ENCODE measurements at regions not wholly inside any gene's neighbourhood (a gene's known extent, or its start where the extent isn't known, plus 50 kb on each side); places are given as distances from the start of the nearest gene placed in this dataset.

DNA sequence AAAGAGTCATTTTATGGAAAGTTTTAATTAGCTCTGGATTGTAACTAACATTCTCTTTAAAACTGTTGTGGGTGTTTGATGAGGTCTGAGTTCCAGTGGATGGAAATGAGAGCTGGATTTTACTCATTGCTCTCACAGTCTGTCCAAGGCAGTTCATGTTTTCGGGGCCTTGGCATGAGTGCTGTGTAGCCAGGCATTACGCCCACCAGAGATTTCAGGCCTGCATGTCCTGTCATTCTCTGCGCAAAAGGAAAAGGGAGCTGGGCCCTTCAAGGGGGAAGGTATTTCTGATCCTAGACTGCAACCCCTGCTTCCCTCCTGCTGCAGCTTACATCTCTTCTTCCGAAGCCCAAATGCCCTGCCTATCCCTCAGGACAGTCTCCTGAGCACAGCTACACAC lies 499.6 kb upstream of the TRPC7 start:
- Histone ChIP-seq H3K9ac (ENCODE audit: low read depth in 2 of 2, low read length in 2 of 2) (no peak overlapping the region), H3K4me1 (no peaks in the 10 kb centered on the region), H3K36me3 (no peaks in the 10 kb centered on the region), H3K9me3 (no peaks in the 10 kb centered on the region), H3K4me3 (no peak overlapping the region), H3K27ac (no peak overlapping the region), H3K27me3 (no peaks in the 10 kb centered on the region)
- no peak for DNase-seq
- TF ChIP-seq, protein P1, sequence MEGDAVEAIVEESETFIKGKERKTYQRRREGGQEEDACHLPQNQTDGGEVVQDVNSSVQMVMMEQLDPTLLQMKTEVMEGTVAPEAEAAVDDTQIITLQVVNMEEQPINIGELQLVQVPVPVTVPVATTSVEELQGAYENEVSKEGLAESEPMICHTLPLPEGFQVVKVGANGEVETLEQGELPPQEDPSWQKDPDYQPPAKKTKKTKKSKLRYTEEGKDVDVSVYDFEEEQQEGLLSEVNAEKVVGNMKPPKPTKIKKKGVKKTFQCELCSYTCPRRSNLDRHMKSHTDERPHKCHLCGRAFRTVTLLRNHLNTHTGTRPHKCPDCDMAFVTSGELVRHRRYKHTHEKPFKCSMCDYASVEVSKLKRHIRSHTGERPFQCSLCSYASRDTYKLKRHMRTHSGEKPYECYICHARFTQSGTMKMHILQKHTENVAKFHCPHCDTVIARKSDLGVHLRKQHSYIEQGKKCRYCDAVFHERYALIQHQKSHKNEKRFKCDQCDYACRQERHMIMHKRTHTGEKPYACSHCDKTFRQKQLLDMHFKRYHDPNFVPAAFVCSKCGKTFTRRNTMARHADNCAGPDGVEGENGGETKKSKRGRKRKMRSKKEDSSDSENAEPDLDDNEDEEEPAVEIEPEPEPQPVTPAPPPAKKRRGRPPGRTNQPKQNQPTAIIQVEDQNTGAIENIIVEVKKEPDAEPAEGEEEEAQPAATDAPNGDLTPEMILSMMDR (IDR thresholded peaks at IDR 0.05), result no peak
- intact Hi-C loops (cut with DNase I), result no loop called here

DNA sequence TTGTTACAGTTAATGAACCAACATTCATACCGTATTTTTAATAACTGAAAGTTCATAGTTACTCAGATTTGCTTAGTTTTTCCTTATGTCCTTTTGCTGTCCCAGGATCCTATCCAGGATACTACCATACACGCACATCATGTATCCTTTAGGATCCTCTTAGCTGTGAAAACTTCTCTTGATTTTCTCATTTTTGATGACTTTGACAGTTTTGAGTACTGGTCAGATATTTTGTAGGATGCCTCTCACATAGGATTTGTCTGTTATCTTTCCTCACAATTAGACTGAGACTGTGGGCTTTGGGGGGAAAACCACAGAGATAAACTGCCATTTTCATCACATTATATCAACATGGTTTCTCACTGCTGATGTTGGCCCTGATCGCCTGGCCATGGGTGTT lies 491.3 kb upstream of the TRPC7 start:
- no peak overlapping the region for H3K9ac ChIP-seq (ENCODE audit: low read depth in 2 of 2, low read length in 2 of 2)
- no peaks in the 10 kb centered on the region for H3K27me3 ChIP-seq
- TF ChIP-seq, protein P1 (IDR thresholded peaks at IDR 0.05), result no peak

DNA sequence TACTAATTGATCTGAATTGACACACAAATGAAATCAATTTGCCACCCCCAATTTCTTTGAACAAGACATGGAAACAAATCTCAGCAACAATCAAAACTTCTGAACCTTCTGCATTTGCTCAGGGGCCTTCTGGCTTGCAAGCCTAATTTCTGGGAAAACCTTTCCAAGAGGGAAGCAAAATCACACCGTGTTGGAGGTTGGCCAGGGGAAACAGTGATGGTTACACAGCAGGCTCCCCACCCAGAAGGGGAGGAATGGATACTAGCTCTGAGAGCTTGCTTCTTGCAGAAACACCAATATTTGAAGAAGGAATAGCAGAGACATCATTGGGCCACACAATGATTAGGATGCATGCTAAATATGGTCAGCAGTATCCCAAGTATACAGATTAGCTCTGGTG lies 488.6 kb upstream of the TRPC7 start:
- Histone ChIP-seq H3K4me1 (no peaks in the 10 kb centered on the region), H3K36me3 (no peaks in the 10 kb centered on the region), H3K27me3 (no peaks in the 10 kb centered on the region), H3K4me3 (no peak overlapping the region), H3K27ac (no peak overlapping the region), H3K9me3 (no peaks in the 10 kb centered on the region), H3K9ac (ENCODE audit: low read depth in 2 of 2, low read length in 2 of 2) (no peak overlapping the region)
- no peak for DNase-seq
- intact Hi-C loops (cut with DNase I), result no loop called here
- TF ChIP-seq, protein P1 (IDR thresholded peaks at IDR 0.05), result no peak

More for the DNA sequence above, 491.3 kb upstream of the TRPC7 start:
- no peak for DNase-seq
- intact Hi-C loops (cut with DNase I), result no loop called here
- Histone ChIP-seq H3K36me3 (no peaks in the 10 kb centered on the region), H3K4me3 (no peak overlapping the region), H3K27ac (no peak overlapping the region), H3K4me1 (no peaks in the 10 kb centered on the region), H3K9me3 (no peaks in the 10 kb centered on the region)

DNA sequence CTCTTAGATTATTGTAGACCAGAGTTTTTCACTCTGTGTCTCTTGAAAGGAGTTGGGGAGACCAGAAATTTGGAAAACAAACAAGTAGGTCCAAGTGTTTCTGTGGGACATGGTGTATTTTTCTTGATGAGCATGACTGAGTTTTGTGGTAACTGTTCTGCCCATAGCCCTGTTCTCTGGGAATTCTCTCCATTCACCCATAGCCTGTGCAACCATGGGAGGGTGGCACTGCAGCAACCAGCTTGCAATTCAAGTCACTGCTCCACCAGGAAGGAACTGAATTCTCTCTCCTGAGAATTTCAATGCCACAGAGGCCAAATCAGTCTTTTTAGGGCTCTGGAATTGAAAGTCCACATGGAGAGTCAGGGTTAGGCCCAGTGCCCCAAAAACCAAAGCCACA lies 475.3 kb upstream of the TRPC7 start:
- Histone ChIP-seq H3K36me3 (no peaks in the 10 kb centered on the region), H3K27me3 (no peaks in the 10 kb centered on the region), H3K27ac (no peak overlapping the region), H3K4me3 (no peak overlapping the region), H3K4me1 (no peaks in the 10 kb centered on the region), H3K9ac (ENCODE audit: low read depth in 2 of 2, low read length in 2 of 2) (no peak overlapping the region), H3K9me3 (no peaks in the 10 kb centered on the region)
- TF ChIP-seq, protein P1 (IDR thresholded peaks at IDR 0.05), result no peak
- no peak for DNase-seq
- intact Hi-C loops (cut with DNase I), result no loop called here

DNA sequence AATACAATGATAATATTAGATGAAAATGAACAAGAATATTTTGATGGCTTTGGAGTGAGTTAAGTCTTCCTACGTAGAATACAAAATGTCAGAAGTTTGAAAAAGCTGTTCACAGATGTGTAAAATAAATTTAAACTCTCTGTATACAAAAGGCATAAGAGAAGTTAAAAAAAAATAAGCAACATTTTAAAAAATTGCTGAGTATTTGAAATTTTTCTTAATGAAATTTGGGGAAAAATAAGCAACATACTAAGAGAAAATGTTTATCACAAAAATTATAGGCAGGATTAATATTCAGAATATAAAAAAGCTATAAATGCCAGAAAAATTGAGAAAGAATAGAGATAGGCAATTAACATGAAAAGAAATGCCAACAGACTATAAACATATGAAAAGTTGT lies 470.7 kb upstream of the TRPC7 start:
- Histone ChIP-seq H3K9ac (ENCODE audit: low read depth in 2 of 2, low read length in 2 of 2) (no peak overlapping the region), H3K27me3 (no peaks in the 10 kb centered on the region), H3K4me3 (no peak overlapping the region), H3K27ac (no peak overlapping the region), H3K4me1 (no peaks in the 10 kb centered on the region), H3K9me3 (no peaks in the 10 kb centered on the region), H3K36me3 (no peaks in the 10 kb centered on the region)
- TF ChIP-seq, protein P1 (IDR thresholded peaks at IDR 0.05), result no peak
- intact Hi-C loops (cut with DNase I), result no loop called here
- no peak for DNase-seq

DNA sequence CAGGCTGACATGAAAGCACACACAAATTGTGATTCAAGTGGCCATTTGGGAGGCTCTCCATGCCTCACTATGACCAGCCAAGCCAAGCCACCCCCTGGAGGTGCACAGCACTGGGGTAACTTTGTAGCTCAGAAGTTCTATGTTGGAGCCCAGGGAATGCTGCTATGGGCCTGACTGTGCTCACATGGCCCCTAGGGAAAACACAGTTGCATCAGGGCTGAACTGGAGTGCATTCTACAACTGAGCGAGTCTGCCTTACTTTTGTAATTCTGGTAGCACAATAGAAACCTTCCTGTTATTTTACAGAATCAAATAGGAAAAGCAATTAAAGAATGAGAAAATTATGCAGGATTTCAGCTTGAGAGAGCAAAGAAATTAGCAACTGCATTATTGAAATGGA lies 455.5 kb upstream of the TRPC7 start:
- TF ChIP-seq, protein P1 (IDR thresholded peaks at IDR 0.05), result no peak
- DNase-seq, result no peak
- H3K27ac ChIP-seq, result no peak overlapping the region
- H3K36me3 ChIP-seq, result no peaks in the 10 kb centered on the region
- no peaks in the 10 kb centered on the region for H3K9me3 ChIP-seq
- no peak overlapping the region for H3K9ac ChIP-seq (ENCODE audit: low read depth in 2 of 2, low read length in 2 of 2)
- no peaks in the 10 kb centered on the region for H3K4me1 ChIP-seq
- intact Hi-C loops (cut with DNase I), result no loop called here
- H3K27me3 ChIP-seq, result no peaks in the 10 kb centered on the region
- no peak overlapping the region for H3K4me3 ChIP-seq

Measured in colonic mucosa (tissue), 4 donors.